ENCODE measurements at regions not wholly inside any gene's neighbourhood (a gene's known extent, or its start where the extent isn't known, plus 50 kb on each side); places are given as distances from the start of the nearest gene placed in this dataset.

GRCh38 chr4:54402880-54403480 is 173.9 kb downstream of the PDGFRA start:
- in situ Hi-C loops (cut with MboI; ENCODE audit: low sequenced_read_pairs), result no loop called here
- ATAC-seq (ENCODE audit: low read depth), result no peak
- BruUV-seq (replicated peaks), result no TSS peak

More at GRCh38 chr4:54402880-54403480, 173.9 kb downstream of the PDGFRA start:
- H3K4me2 ChIP-seq (ENCODE audit: low read depth, low read length), result no peak overlapping the region
- H3K4me1 ChIP-seq (ENCODE audit: control insufficient read depth, insufficient read depth, low read length), result peaks cover 5% of the 10 kb centered on the region; the same call in 1 of the 2 replicates
- no peak overlapping the region for H2BK5ac ChIP-seq (ENCODE audit: low read depth, low read length, poor library complexity, severe bottlenecking)
- no peak overlapping the region for H3K14ac ChIP-seq (replicated peaks; ENCODE audit: low read depth, low read length)
- no peak overlapping the region for H4K5ac ChIP-seq (ENCODE audit: low read depth, low read length)
- peaks cover 9% of the 10 kb centered on the region for H3K27me3 ChIP-seq (ENCODE audit: control insufficient read depth, insufficient read depth, low read length)
- H3K4me3 ChIP-seq (ENCODE audit: insufficient read depth, low read depth, low read length), result no peak overlapping the region
- H2AK5ac ChIP-seq (ENCODE audit: low read depth, low read length), result no peak overlapping the region
- no peak overlapping the region for H4K8ac ChIP-seq (ENCODE audit: low read depth in 2 of 2, low read length in 2 of 2)
- H2AK9ac ChIP-seq (replicated peaks; ENCODE audit: low read depth, low read length, poor library complexity), result no peak overlapping the region
- no peak overlapping the region for H3K4ac ChIP-seq (ENCODE audit: low read depth, low read length)
- DNase-seq, result no peak
- peak overlapping the region; percentile 34 for H2AFZ ChIP-seq (replicated peaks; ENCODE audit: low read length, poor library complexity)
- 76% methylated on average over 14 of the region's 15 CpGs; no CpG with 5 or more reads in 1 of the 2 experiments for WGBS, 2 experiments (ENCODE audit: extremely low coverage in 2 of 2, insufficient read length in 1 of 2)
- TF ChIP-seq CTCF (conservative IDR thresholded peaks at IDR 0.05; ENCODE audit: low read depth, low read length) (no peak), MAZ (IDR thresholded peaks at IDR 0.05; ENCODE audit: borderline replicate concordance, low read depth, low read length) (no peak), NFE2L2 (IDR thresholded peaks at IDR 0.05; ENCODE audit: low read depth, low read length) (no peak), RAD21 (IDR thresholded peaks at IDR 0.05; ENCODE audit: low read length) (no peak), CEBPB (IDR thresholded peaks at IDR 0.05; ENCODE audit: low read depth, low read length) (no peak), USF2 (IDR thresholded peaks at IDR 0.05; ENCODE audit: low read depth, low read length) (no peak), RFX5 (IDR thresholded peaks at IDR 0.05; ENCODE audit: low read depth, low read length) (no peak), SMC3 (IDR thresholded peaks at IDR 0.05; ENCODE audit: low read depth, low read length) (no peak), MXI1 (IDR thresholded peaks at IDR 0.05; ENCODE audit: borderline replicate concordance, low read depth, low read length) (no peak), CHD1 (IDR thresholded peaks at IDR 0.05; ENCODE audit: low read depth, low read length) (no peak), POLR2A (IDR thresholded peaks at IDR 0.05; ENCODE audit: low read depth, low read length) (no peak), ELK1 (IDR thresholded peaks at IDR 0.05; ENCODE audit: borderline replicate concordance, low read depth, low read length) (no peak), MAFK (IDR thresholded peaks at IDR 0.05; ENCODE audit: low read depth, low read length) (no peak), RCOR1 (IDR thresholded peaks at IDR 0.05; ENCODE audit: insufficient replicate concordance, low read length) (no peak), FOS (IDR thresholded peaks at IDR 0.05; ENCODE audit: low read depth, low read length) (no peak), BHLHE40 (IDR thresholded peaks at IDR 0.05; ENCODE audit: low read depth, low read length) (no peak)
- 0 out of 2 replicates have a peak, but pooled peaks cover 4% of the 10 kb centered on the region for H3K9me1 ChIP-seq (ENCODE audit: insufficient read depth, low read length)
- no peak overlapping the region for H2BK15ac ChIP-seq (ENCODE audit: low read depth, low read length)
- no peaks in the 10 kb centered on the region for H3K36me3 ChIP-seq (ENCODE audit: control insufficient read depth, insufficient read depth, low read length)
- no peak overlapping the region for H2BK120ac ChIP-seq (ENCODE audit: low read depth, low read length)
- no peak overlapping the region for H3K9ac ChIP-seq (ENCODE audit: low read depth, low read length)
- ChIA-PET CTCF (no interaction called here), POLR2A (ENCODE audit: unreplicated experiment) (no interaction called here)
- intact Hi-C loops (cut with micrococcal nuclease) (no loop called here), dilution Hi-C loops (cut with HindIII; ENCODE audit: low sequenced_read_pairs, unreplicated experiment) (no loop called here)
- no peak overlapping the region for H4K91ac ChIP-seq (ENCODE audit: insufficient read depth, low read depth, low read length)
- no peak overlapping the region for H3K23ac ChIP-seq (ENCODE audit: low read depth, low read length)
- no peak overlapping the region for H2BK20ac ChIP-seq (ENCODE audit: low read depth, low read length)
- H3K56ac ChIP-seq (ENCODE audit: extremely low read depth, insufficient read depth, low read length), result no peak overlapping the region
- H4K20me1 ChIP-seq (ENCODE audit: insufficient read depth, low read length), result no peaks in the 10 kb centered on the region
- no peaks in the 10 kb centered on the region for H3K9me3 ChIP-seq (ENCODE audit: control insufficient read depth, insufficient read depth, low read length)
- H3K79me1 ChIP-seq (ENCODE audit: low read depth in 1 of 2, low read length in 2 of 2), result no peaks in the 10 kb centered on the region
- no peak overlapping the region for H3K18ac ChIP-seq (ENCODE audit: low read depth, low read length)
- H3K27ac ChIP-seq (ENCODE audit: insufficient read depth, low read length), result no peak overlapping the region

Data from IMR-90 (cell line).